H1 (cell line): ENCODE measurements at regions not wholly inside any gene's neighbourhood (a gene's known extent, or its start where the extent isn't known, plus 50 kb on each side); places are given as distances from the start of the nearest gene placed in this dataset.

Experiments
- CTCF ChIA-PET: fragments of 300-600 bp; sonication (Branson Sonifier 250); formaldehyde crosslinking; loops from one replicate; lab custom pipeline; 2021; ENCODE audit not compliant: partially characterized antibody; lab: Charles Lee
- POLR2A ChIA-PET: fragments of 300-600 bp; sonication (Branson Sonifier 250); formaldehyde crosslinking; loops from one replicate; lab custom pipeline; 2021; ENCODE audit warnings: inconsistent platforms; ENCODE audit not compliant: partially characterized antibody; lab: Charles Lee
- DNase-seq, 2 experiments: peaks; one replicate each; pipeline versions ENCODE4 v3.0.0 to v3.0.0-alpha.2; 2010 to 2022; ENCODE audit warnings: low spot score in 2 of 2, low read depth in 1 of 2, mixed read lengths in 1 of 2
- FAIRE-seq: peaks from 2 replicates; lab custom pipeline; 2011; peaks lifted over from hg19 to GRCh38; lab: Jason Lieb, UNC
- H2AFZ ChIP-seq: 2 replicates; pipeline ENCODE4 v1.8.1; 2012; ENCODE audit warnings: low read length, inconsistent platforms
- H2AK5ac ChIP-seq: 2 replicates; pipeline ENCODE4 v1.6.1; 2013; ENCODE audit warnings: low read depth, low read length
- H2BK120ac ChIP-seq: replicated peaks from 2 replicates; pipeline ENCODE3; 2013; ENCODE audit warnings: low read depth, low read length, inconsistent platforms
- H2BK12ac ChIP-seq: 2 replicates; pipeline ENCODE4 v1.6.1; 2013; ENCODE audit warnings: low read depth, low read length
- H2BK15ac ChIP-seq: 2 replicates; pipeline ENCODE4 v1.6.1; 2013; ENCODE audit warnings: low read length
- H2BK20ac ChIP-seq: 2 replicates; pipeline ENCODE4 v1.6.1; 2013; ENCODE audit warnings: low read length
- H2BK5ac ChIP-seq: 2 replicates; pipeline ENCODE4 v1.6.1; 2013; ENCODE audit warnings: low read depth, low read length
- H3K14ac ChIP-seq: 2 replicates; pipeline ENCODE4 v1.6.1; 2013; ENCODE audit warnings: inconsistent platforms; ENCODE audit not compliant: insufficient read length
- H3K18ac ChIP-seq: 2 replicates; pipeline ENCODE4 v1.6.1; 2013; ENCODE audit warnings: low read length; ENCODE audit errors: extremely low read depth
- H3K23ac ChIP-seq: 2 replicates; pipeline ENCODE4 v1.6.1; 2013; ENCODE audit warnings: inconsistent platforms; ENCODE audit not compliant: insufficient read length
- H3K23me2 ChIP-seq: 2 replicates; pipeline ENCODE4 v1.6.1; 2013; ENCODE audit warnings: low read depth, low read length
- H3K27ac ChIP-seq: 2 replicates; pipeline ENCODE4 v1.6.1; 2011; ENCODE audit warnings: low read depth, low read length, inconsistent platforms
- H3K27me3 ChIP-seq, 4 experiments: replicated peaks in 1 of 4; 1 replicate in 1 of 4; 2 replicates in 3 of 4; pipeline versions ENCODE4 v1.6.1 to v1.8.1; 2011 to 2013; ENCODE audit warnings: low read length in 3 of 4, mild to moderate bottlenecking in 3 of 4, inconsistent platforms in 2 of 4, mixed read lengths in 2 of 4, moderate library complexity in 1 of 4; ENCODE audit not compliant: control insufficient read depth in 3 of 4, insufficient read depth in 3 of 4; ENCODE audit errors: extremely low read depth in 1 of 4
- H3K36me3 ChIP-seq, 4 experiments: 2 replicates each; pipeline versions ENCODE4 v1.6.1 to v1.8.1; 2011 to 2013; ENCODE audit warnings: mild to moderate bottlenecking in 4 of 4, low read length in 3 of 4, moderate library complexity in 2 of 4, control low read depth in 1 of 4, inconsistent platforms in 1 of 4; ENCODE audit not compliant: insufficient read depth in 4 of 4, control insufficient read depth in 2 of 4
- H3K4ac ChIP-seq: replicated peaks from 2 replicates; pipeline ENCODE3; 2013; ENCODE audit warnings: low read length, low read depth, mixed read lengths, inconsistent platforms; ENCODE audit not compliant: insufficient read length
- H3K4me1 ChIP-seq, 4 experiments: replicated peaks in 1 of 4; 1 replicate in 1 of 4; 2 replicates in 3 of 4; pipeline versions ENCODE4 v1.6.1 to v1.8.1; 2011 to 2013; ENCODE audit warnings: low read length in 3 of 4, inconsistent platforms in 2 of 4, mixed read lengths in 1 of 4; ENCODE audit not compliant: insufficient read depth in 4 of 4, control insufficient read depth in 3 of 4
- H3K4me2 ChIP-seq, 2 experiments: 2 replicates each; pipeline versions ENCODE4 v1.6.1 to v1.8.1; 2011 to 2013; ENCODE audit warnings: low read depth in 2 of 2, low read length in 2 of 2, control low read depth in 1 of 2, inconsistent platforms in 1 of 2, mild to moderate bottlenecking in 1 of 2; ENCODE audit not compliant: insufficient read depth in 1 of 2
- H3K4me3 ChIP-seq, 4 experiments: fragments of 200-600, 300-600 bp in 1 of 4; sonication (generic), shearing (Covaris generic), sonication (Bioruptor Twin) in 1 of 4; 2 replicates each; pipeline versions ENCODE4 v1.5.1 to v1.8.1; 2011 to 2016; ENCODE audit warnings: low read length in 4 of 4, low read depth in 3 of 4, control low read depth in 2 of 4, inconsistent platforms in 2 of 4, mild to moderate bottlenecking in 2 of 4, mixed read lengths in 1 of 4, moderate library complexity in 1 of 4; ENCODE audit not compliant: insufficient read depth in 2 of 4; ENCODE audit errors: extremely low read depth in 1 of 4
- H3K56ac ChIP-seq: replicated peaks from 2 replicates; pipeline ENCODE3; 2013; ENCODE audit warnings: low read depth, mild to moderate bottlenecking, mixed read lengths, low read length, inconsistent platforms; ENCODE audit not compliant: insufficient read length
- H3K79me1 ChIP-seq: 2 replicates; pipeline ENCODE4 v1.6.1; 2013; ENCODE audit warnings: low read depth, low read length, control low read depth
- H3K79me2 ChIP-seq, 2 experiments: 2 replicates each; pipeline versions ENCODE4 v1.6.1 to v1.8.1; 2012 to 2013; ENCODE audit warnings: low read length in 2 of 2, mild to moderate bottlenecking in 2 of 2, inconsistent platforms in 1 of 2; ENCODE audit not compliant: insufficient read depth in 2 of 2, control insufficient read depth in 1 of 2
- H3K9ac ChIP-seq, 4 experiments: replicated peaks in 1 of 4; 1 replicate in 1 of 4; 2 replicates in 3 of 4; pipeline versions ENCODE4 v1.6.1 to v1.8.1; 2011 to 2013; ENCODE audit warnings: low read depth in 3 of 4, low read length in 3 of 4, control low read depth in 2 of 4, mild to moderate bottlenecking in 2 of 4, moderate library complexity in 2 of 4, inconsistent platforms in 1 of 4; ENCODE audit errors: extremely low read depth in 1 of 4
- H3K9me3 ChIP-seq, 2 experiments: 2 replicates each; pipeline versions ENCODE4 v1.6.1 to v1.8.1; 2012 to 2013; ENCODE audit warnings: mild to moderate bottlenecking in 2 of 2, moderate library complexity in 2 of 2, control low read depth in 1 of 2, inconsistent platforms in 1 of 2, low read depth in 1 of 2, low read length in 1 of 2, mixed read lengths in 1 of 2; ENCODE audit not compliant: insufficient read depth in 2 of 2
- H4K20me1 ChIP-seq, 2 experiments: replicated peaks in 1 of 2; 2 replicates each; pipeline versions ENCODE3 to v1.8.1; 2011 to 2013; ENCODE audit warnings: inconsistent platforms in 2 of 2, low read length in 2 of 2, mild to moderate bottlenecking in 1 of 2; ENCODE audit not compliant: insufficient read depth in 2 of 2, control insufficient read depth in 1 of 2
- H4K5ac ChIP-seq: 2 replicates; pipeline ENCODE4 v1.6.1; 2013; ENCODE audit warnings: low read length, low read depth, mixed read lengths, inconsistent platforms; ENCODE audit not compliant: insufficient read length
- H4K8ac ChIP-seq: 2 replicates; pipeline ENCODE4 v1.8.0; 2013; ENCODE audit warnings: mild to moderate bottlenecking, moderate library complexity, low read length, inconsistent platforms; ENCODE audit not compliant: insufficient read depth; ENCODE audit errors: extremely low read depth
- H4K91ac ChIP-seq: replicated peaks from 2 replicates; pipeline ENCODE3; 2013; ENCODE audit warnings: low read length, mixed read lengths, inconsistent platforms; ENCODE audit not compliant: insufficient read length
- BRCA1 ChIP-seq: IDR thresholded peaks from 2 replicates; pipeline ENCODE4 v1.6.1; 2012; ENCODE audit warnings: low read depth, low read length, improper control_type of control experiment
- CBX5 ChIP-seq: fragments of 300-800, 300-1000 bp; sonication (generic); IDR thresholded peaks from 2 replicates; pipeline ENCODE4 v1.7.1; 2016; ENCODE audit warnings: antibody characterized with exemption, low read length, low read depth
- CBX8 ChIP-seq: fragments of 300-800, 300-1000 bp; sonication (generic); IDR thresholded peaks from 2 replicates; pipeline ENCODE4 v1.7.1; 2016; ENCODE audit warnings: low read depth, low read length, borderline replicate concordance
- CHD1 ChIP-seq: IDR thresholded peaks from 2 replicates; pipeline ENCODE4 v1.6.1; 2012; ENCODE audit warnings: low read depth, low read length, improper control_type of control experiment
- CREB1 ChIP-seq: IDR thresholded peaks from 2 replicates; pipeline ENCODE4 v1.6.1; 2012; ENCODE audit warnings: inconsistent platforms
- CTBP2 ChIP-seq: IDR thresholded peaks from 2 replicates; pipeline ENCODE4 v1.7.0; 2011; ENCODE audit warnings: borderline replicate concordance, mild to moderate bottlenecking, moderate library complexity, mixed read lengths, low read length; ENCODE audit not compliant: insufficient read depth, insufficient read length
- EZH2 ChIP-seq: fragments of 200-600 bp; sonication (generic); IDR thresholded peaks from 2 replicates; pipeline ENCODE4 v1.7.1; 2012; ENCODE audit warnings: low read depth, mild to moderate bottlenecking, moderate library complexity, low read length, inconsistent platforms; ENCODE audit not compliant: severe bottlenecking
- GTF2F1 ChIP-seq: IDR thresholded peaks from 2 replicates; pipeline ENCODE4 v1.6.1; 2012; ENCODE audit warnings: low read depth, low read length, improper control_type of control experiment, borderline replicate concordance
- KDM1A ChIP-seq: fragments of 200-600, 300-600 bp; sonication (generic); IDR thresholded peaks from 2 replicates; pipeline ENCODE4 v1.7.1; 2016; ENCODE audit warnings: mild to moderate bottlenecking, low read length, borderline replicate concordance
- KDM4A ChIP-seq: IDR thresholded peaks from one replicate; pipeline ENCODE4 v1.7.1; 2012; ENCODE audit warnings: low read depth, mild to moderate bottlenecking, moderate library complexity, low read length, inconsistent platforms; ENCODE audit not compliant: severe bottlenecking
- MAFK ChIP-seq: IDR thresholded peaks from 2 replicates; pipeline ENCODE4 v1.6.1; 2012; ENCODE audit warnings: low read depth, mild to moderate bottlenecking, improper control_type of control experiment, low read length
- SIRT6 ChIP-seq: IDR thresholded peaks from one replicate; pipeline ENCODE4 v1.7.1; 2012; ENCODE audit warnings: low read length, inconsistent platforms
- SIX5 ChIP-seq: IDR thresholded peaks from 2 replicates; pipeline ENCODE4 v1.6.1; 2011; ENCODE audit warnings: mild to moderate bottlenecking, low read depth, low read length
- TEAD4 ChIP-seq: IDR thresholded peaks from 2 replicates; pipeline ENCODE4 v1.6.1; 2012; ENCODE audit warnings: low read depth, low read length, inconsistent platforms, mixed read lengths
- ZNF274 ChIP-seq: IDR thresholded peaks from 2 replicates; pipeline ENCODE4 v1.7.0; 2012; ENCODE audit warnings: low read length, borderline replicate concordance; ENCODE audit errors: extremely low read depth
- WGBS, 2 experiments: shearing (Covaris generic) in 1 of 2; methylation state at CpG; one replicate each; pipeline versions ENCODE4 v1.1.6 to v1.1.7; 2013 to 2015; ENCODE audit warnings: low lambda C conversion rate in 2 of 2, mixed read lengths in 2 of 2, inconsistent platforms in 1 of 2, low coverage in 1 of 2, missing lambda C conversion rate in 1 of 2; ENCODE audit not compliant: insufficient replicate concordance in 2 of 2, insufficient coverage in 1 of 2, insufficient read length in 1 of 2; ENCODE audit errors: extremely low coverage in 1 of 2, missing lambda C conversion rate in 1 of 2; 5-methylcytosine and 5-hydroxymethylcytosine counted together
- TF ChIP-seq, protein P1 (sequence below): IDR thresholded peaks from 2 replicates; pipeline ENCODE4 v1.6.1; 2012; ENCODE audit warnings: inconsistent platforms

- Histone ChIP-seq H2BK5ac (no peak overlapping the region), H2BK12ac (no peak overlapping the region), H3K9me3 (no peaks in the 10 kb centered on the region), H3K23me2 (no peaks in the 10 kb centered on the region), H4K8ac (no peak overlapping the region), H2AK5ac (no peak overlapping the region), H3K79me1 (no peaks in the 10 kb centered on the region), H3K27me3 (no peaks in the 10 kb centered on the region), H3K36me3 (no peaks in the 10 kb centered on the region), H3K4me1 (peaks cover 0 to 2% (median 0%) of the 10 kb centered on the region in 4 experiments; a peak in 2 of 7 replicates), H3K18ac (no peak overlapping the region), H3K23ac (no peak overlapping the region), H2BK15ac (no peak overlapping the region), H3K27ac (no peak overlapping the region), H3K4me2 (no peak overlapping the region), H3K4me3 (no peak overlapping the region), H3K79me2 (no peaks in the 10 kb centered on the region), H3K14ac (no peak overlapping the region), H4K5ac (no peak overlapping the region), H4K91ac (no peak overlapping the region)
- whole genome bisulfite sequencing, 2 experiments: 91% methylated on average over 2 of the region's 2 CpGs; no CpG with 5 or more reads in 1 of the 2 experiments
- FAIRE-seq: no peak
- no peak for DNase-seq
- no peak for TF ChIP-seq KDM1A
- no peak for TF ChIP-seq BRCA1
- no peak for TF ChIP-seq MAFK
- no peak for TF ChIP-seq KDM4A
- TF ChIP-seq CBX5: no peak
- no peak for TF ChIP-seq SIRT6
- no peak for TF ChIP-seq CREB1
- no peak for TF ChIP-seq CBX8
- TF ChIP-seq GTF2F1: no peak
- no peak for TF ChIP-seq CHD1
- no peak for TF ChIP-seq TEAD4
- TF ChIP-seq, protein P1, sequence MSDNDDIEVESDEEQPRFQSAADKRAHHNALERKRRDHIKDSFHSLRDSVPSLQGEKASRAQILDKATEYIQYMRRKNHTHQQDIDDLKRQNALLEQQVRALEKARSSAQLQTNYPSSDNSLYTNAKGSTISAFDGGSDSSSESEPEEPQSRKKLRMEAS: no peak
- TF ChIP-seq EZH2: no peak
- TF ChIP-seq CTBP2: no peak
- no peak for TF ChIP-seq SIX5
- no peak for TF ChIP-seq ZNF274
- TF ChIP-seq, all 59 proteins: peak for 0
- no peaks in the 10 kb centered on the region for H4K20me1 ChIP-seq
- no peak overlapping the region for H2BK20ac ChIP-seq
- H3K56ac ChIP-seq: no peak overlapping the region
- H3K9ac ChIP-seq: no peak overlapping the region
- ChIA-PET POLR2A (no interaction called here), CTCF (no interaction called here)
- H2AFZ ChIP-seq: no peak overlapping the region
- no peak overlapping the region for H3K4ac ChIP-seq
- no peak overlapping the region for H2BK120ac ChIP-seq
Measured at GRCh38 chr4:124181039-124181438, 531.5 kb downstream of the ANKRD50 start.
